ENCODE measurements at regions not wholly inside any gene's neighbourhood (a gene's known extent, or its start where the extent isn't known, plus 50 kb on each side); places are given as distances from the start of the nearest gene placed in this dataset.

DNA sequence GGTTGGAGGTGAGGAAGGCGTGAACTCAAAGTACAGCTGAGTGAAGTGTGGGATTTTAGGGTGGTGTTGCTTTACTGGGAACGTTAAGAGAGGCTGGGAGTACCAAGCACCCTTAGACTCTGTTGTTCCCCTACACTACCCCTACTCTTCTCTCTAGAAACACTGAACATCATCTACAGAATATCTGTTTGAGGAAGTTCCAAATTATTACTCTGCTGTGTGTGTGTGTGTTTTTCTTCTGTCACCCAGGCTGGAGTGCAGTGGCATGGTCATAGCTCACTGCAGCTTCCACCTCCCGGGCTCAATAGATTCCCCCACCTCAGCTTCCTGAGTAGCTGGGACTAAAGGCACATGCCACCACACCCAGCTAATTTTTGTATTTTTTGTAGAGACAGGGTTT, 76.7 kb upstream of the AP1S2 start:
- TF ChIP-seq, protein P1, sequence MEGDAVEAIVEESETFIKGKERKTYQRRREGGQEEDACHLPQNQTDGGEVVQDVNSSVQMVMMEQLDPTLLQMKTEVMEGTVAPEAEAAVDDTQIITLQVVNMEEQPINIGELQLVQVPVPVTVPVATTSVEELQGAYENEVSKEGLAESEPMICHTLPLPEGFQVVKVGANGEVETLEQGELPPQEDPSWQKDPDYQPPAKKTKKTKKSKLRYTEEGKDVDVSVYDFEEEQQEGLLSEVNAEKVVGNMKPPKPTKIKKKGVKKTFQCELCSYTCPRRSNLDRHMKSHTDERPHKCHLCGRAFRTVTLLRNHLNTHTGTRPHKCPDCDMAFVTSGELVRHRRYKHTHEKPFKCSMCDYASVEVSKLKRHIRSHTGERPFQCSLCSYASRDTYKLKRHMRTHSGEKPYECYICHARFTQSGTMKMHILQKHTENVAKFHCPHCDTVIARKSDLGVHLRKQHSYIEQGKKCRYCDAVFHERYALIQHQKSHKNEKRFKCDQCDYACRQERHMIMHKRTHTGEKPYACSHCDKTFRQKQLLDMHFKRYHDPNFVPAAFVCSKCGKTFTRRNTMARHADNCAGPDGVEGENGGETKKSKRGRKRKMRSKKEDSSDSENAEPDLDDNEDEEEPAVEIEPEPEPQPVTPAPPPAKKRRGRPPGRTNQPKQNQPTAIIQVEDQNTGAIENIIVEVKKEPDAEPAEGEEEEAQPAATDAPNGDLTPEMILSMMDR (IDR thresholded peaks at IDR 0.05), result no peak
- no peak for TF ChIP-seq POLR2A (IDR thresholded peaks at IDR 0.05)
- TF ChIP-seq POLR2AphosphoS5 (IDR thresholded peaks at IDR 0.05), result no peak

Data from prostate gland (tissue), 2 donors.